Neutrophil (primary cell): ENCODE measurements at regions not wholly inside any gene's neighbourhood (a gene's known extent, or its start where the extent isn't known, plus 50 kb on each side); places are given as distances from the start of the nearest gene placed in this dataset.

Experiments used
- H3K27ac ChIP-seq: fragments of 200-600 bp; sonication (generic); 2 replicates; pipeline ENCODE4 v1.5.1; 2016; ENCODE audit warnings: mild to moderate bottlenecking, moderate library complexity
- H3K27me3 ChIP-seq: fragments of 200-600 bp; sonication (generic); 2 replicates; pipeline ENCODE4 v1.6.0; 2016; ENCODE audit warnings: mild to moderate bottlenecking
- H3K36me3 ChIP-seq: fragments of 200-600 bp; sonication (generic); 2 replicates; pipeline ENCODE4 v1.5.1; 2017
- H3K4me1 ChIP-seq, 2 experiments: fragments of 200-600 bp in 1 of 2; sonication (generic) in 1 of 2; 1 replicate in 1 of 2; 2 replicates in 1 of 2; pipeline versions ENCODE4 v1.5.1 to v1.6.1; 2013 to 2016; ENCODE audit warnings: low read depth in 1 of 2, low read length in 1 of 2, mild to moderate bottlenecking in 1 of 2, moderate library complexity in 1 of 2; ENCODE audit not compliant: control insufficient read depth in 1 of 2, insufficient read depth in 1 of 2
- H3K4me3 ChIP-seq, 2 experiments: fragments of 200-600 bp in 1 of 2; sonication (generic) in 1 of 2; 1 replicate in 1 of 2; 2 replicates in 1 of 2; pipeline ENCODE4 v1.5.1; 2013 to 2016; ENCODE audit warnings: low read depth in 1 of 2, low read length in 1 of 2, mild to moderate bottlenecking in 1 of 2, moderate library complexity in 1 of 2
- H3K9me3 ChIP-seq: fragments of 200-600 bp; sonication (generic); 2 replicates; pipeline ENCODE4 v1.5.1; 2016
- CTCF ChIP-seq: fragments of 200-600 bp; sonication (generic); IDR thresholded peaks from 2 replicates; pipeline ENCODE4 v1.5.1; 2016; ENCODE audit warnings: antibody characterized with exemption

GRCh38 chr6:11292091-11292490, 59.6 kb upstream of the NEDD9 start:
- TF ChIP-seq CTCF, result no peak
- Histone ChIP-seq H3K4me1 (peaks cover 18 to 22% of the 10 kb centered on the region in 2 experiments), H3K27me3 (no peaks in the 10 kb centered on the region), H3K27ac (peak overlapping the region; percentile 65), H3K36me3 (peaks cover 50% of the 10 kb centered on the region), H3K9me3 (no peaks in the 10 kb centered on the region), H3K4me3 (no peak overlapping the region)

GRCh38 chr6:11291582-11291981, 59.1 kb upstream of the NEDD9 start:
- Histone ChIP-seq H3K9me3 (no peaks in the 10 kb centered on the region), H3K4me1 (peaks cover 18 to 22% of the 10 kb centered on the region in 2 experiments), H3K27me3 (no peaks in the 10 kb centered on the region), H3K27ac (peak overlapping the region; percentile 65), H3K4me3 (no peak overlapping the region), H3K36me3 (peaks cover 50% of the 10 kb centered on the region)
- TF ChIP-seq CTCF, result no peak

- Histone ChIP-seq H3K27me3 (no peaks in the 10 kb centered on the region), H3K9me3 (no peaks in the 10 kb centered on the region), H3K4me3 (no peak overlapping the region), H3K27ac (no peak overlapping the region), H3K36me3 (peaks cover 37% of the 10 kb centered on the region), H3K4me1 (peaks cover 18 to 22% of the 10 kb centered on the region in 2 experiments)
- TF ChIP-seq CTCF, result no peak
These were observed 57.6 kb upstream of the NEDD9 start for GRCh38 chr6:11290027-11290426.

- H3K9me3 ChIP-seq, result no peaks in the 10 kb centered on the region
- H3K4me3 ChIP-seq, result no peak overlapping the region
- peaks cover 7 to 8% of the 10 kb centered on the region in 2 experiments for H3K4me1 ChIP-seq
- peak overlapping the region; percentile 43 for H3K27ac ChIP-seq
- peaks cover 35% of the 10 kb centered on the region for H3K36me3 ChIP-seq
- H3K27me3 ChIP-seq, result no peaks in the 10 kb centered on the region
- TF ChIP-seq CTCF, result no peak
These were observed 55.6 kb upstream of the NEDD9 start for GRCh38 chr6:11288065-11288464.

- no peak overlapping the region for H3K4me3 ChIP-seq
- no peak for TF ChIP-seq CTCF
These were observed 52.5 kb upstream of the NEDD9 start for GRCh38 chr6:11284996-11285395.

GRCh38 chr6:11283629-11284028, 51.2 kb upstream of the NEDD9 start:
- H3K9me3 ChIP-seq, result no peaks in the 10 kb centered on the region
- no peak overlapping the region for H3K27ac ChIP-seq
- H3K4me1 ChIP-seq, result no peaks in the 10 kb centered on the region
- no peak for TF ChIP-seq CTCF
- peaks cover 35% of the 10 kb centered on the region for H3K36me3 ChIP-seq
- no peak overlapping the region for H3K4me3 ChIP-seq
- H3K27me3 ChIP-seq, result no peaks in the 10 kb centered on the region

More at GRCh38 chr6:11284996-11285395, 52.5 kb upstream of the NEDD9 start:
- no peaks in the 10 kb centered on the region for H3K4me1 ChIP-seq
- no peaks in the 10 kb centered on the region for H3K9me3 ChIP-seq
- H3K36me3 ChIP-seq, result peaks cover 23% of the 10 kb centered on the region
- no peak overlapping the region for H3K27ac ChIP-seq
- H3K27me3 ChIP-seq, result no peaks in the 10 kb centered on the region
